D721Med (cell line): ENCODE measurements at regions not wholly inside any gene's neighbourhood (a gene's known extent, or its start where the extent isn't known, plus 50 kb on each side); places are given as distances from the start of the nearest gene placed in this dataset.

Experiments used
- DNase-seq: peaks from one replicate; pipeline ENCODE4 v3.0.0; 2011; ENCODE audit warnings: low spot score; ENCODE audit not compliant: insufficient read length
- FAIRE-seq: peaks from 2 replicates; lab custom pipeline; 2011; peaks lifted over from hg19 to GRCh38; lab: Jason Lieb, UNC
- TF ChIP-seq, protein P1 (sequence below): IDR thresholded peaks from 2 replicates; pipeline ENCODE4 v1.5.1; 2012; ENCODE audit warnings: mild to moderate bottlenecking, control low read depth; ENCODE audit not compliant: insufficient read depth; ENCODE audit errors: missing control alignments

DNA sequence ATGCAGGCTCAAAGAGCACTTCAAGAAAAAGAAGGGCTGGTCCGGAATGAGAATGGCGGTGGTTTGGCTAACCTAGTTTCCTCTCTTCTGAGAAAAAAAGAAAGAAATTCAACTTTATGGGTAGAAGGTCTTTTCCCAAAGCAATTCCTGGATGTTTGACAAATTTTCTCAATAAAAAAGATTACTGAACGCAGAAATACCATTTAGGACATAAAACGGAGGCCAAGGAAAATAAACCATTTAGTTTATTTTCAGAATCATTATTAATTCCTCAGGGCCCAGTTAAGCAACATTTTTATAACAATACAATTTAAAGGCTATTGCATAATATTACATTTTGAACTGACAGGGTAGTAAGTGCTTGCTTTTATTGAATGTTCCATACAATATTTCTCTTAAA lies 284.6 kb upstream of the ANKRD30A start:
- TF ChIP-seq, protein P1, sequence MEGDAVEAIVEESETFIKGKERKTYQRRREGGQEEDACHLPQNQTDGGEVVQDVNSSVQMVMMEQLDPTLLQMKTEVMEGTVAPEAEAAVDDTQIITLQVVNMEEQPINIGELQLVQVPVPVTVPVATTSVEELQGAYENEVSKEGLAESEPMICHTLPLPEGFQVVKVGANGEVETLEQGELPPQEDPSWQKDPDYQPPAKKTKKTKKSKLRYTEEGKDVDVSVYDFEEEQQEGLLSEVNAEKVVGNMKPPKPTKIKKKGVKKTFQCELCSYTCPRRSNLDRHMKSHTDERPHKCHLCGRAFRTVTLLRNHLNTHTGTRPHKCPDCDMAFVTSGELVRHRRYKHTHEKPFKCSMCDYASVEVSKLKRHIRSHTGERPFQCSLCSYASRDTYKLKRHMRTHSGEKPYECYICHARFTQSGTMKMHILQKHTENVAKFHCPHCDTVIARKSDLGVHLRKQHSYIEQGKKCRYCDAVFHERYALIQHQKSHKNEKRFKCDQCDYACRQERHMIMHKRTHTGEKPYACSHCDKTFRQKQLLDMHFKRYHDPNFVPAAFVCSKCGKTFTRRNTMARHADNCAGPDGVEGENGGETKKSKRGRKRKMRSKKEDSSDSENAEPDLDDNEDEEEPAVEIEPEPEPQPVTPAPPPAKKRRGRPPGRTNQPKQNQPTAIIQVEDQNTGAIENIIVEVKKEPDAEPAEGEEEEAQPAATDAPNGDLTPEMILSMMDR = no peak
- DNase-seq (no peak), FAIRE-seq (no peak)

DNA sequence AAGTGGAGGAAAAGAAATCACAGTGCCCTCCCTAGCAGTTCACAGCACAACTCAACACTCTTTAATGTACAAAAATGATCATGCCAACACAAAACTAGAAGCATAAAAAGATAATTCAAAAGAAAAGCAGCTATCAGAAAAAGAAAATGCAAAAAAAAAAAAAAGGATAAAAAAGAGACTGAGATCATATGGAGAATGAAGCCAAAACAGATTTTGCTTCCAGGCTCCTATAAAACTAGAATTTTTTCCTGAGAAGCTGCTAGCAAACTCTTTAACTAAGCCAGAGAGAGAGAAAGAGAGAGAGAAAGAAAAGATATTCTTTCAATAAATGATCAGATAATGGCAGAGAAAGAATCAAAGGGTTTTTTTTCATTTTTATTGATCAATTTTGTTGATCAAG lies 288.0 kb upstream of the ANKRD30A start:
- TF ChIP-seq, protein P1 = no peak
- FAIRE-seq = no peak
- DNase-seq = no peak

DNA sequence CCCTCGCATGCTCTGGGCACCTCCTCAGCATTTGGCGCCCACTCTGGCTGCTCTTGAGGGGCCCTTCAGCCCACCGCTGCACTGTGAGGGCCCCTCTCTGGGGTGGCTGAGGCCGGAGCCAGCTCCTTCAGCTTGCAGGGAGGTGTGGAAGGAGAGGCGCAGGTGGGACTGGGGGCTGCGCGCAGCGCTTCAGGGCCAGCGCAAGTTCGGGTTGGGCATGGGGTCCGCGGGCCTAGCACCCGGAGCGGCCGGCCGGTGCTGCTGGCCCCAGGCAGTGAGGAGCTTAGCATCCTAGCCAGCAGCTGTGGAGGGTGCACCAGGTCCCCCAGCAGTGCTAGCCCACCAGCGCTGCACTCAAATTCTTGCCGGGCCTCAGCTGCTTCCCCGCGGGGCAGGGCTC lies 305.6 kb upstream of the ANKRD30A start:
- no peak for DNase-seq
- TF ChIP-seq, protein P1 = no peak
- FAIRE-seq = no peak

DNA sequence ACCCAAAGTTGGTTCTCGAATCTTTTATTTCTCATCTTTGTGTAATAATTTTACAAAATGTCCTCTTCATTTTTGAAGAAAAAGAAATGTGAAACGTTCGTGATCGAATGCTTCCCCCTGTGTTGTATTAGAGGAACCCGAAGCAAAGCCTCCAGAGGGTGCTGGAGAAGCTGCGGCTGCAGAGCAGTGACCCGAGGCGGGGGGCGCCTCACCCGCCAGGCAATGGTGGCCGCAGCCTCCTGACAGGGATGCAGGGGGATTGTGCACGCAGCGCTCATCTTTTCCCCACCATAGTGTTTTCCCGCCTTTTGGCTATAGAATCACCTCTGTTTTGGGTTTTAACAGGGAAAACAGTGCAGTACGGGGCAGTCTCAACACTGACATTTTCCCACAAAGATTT lies 307.5 kb upstream of the ANKRD30A start:
- no peak for DNase-seq
- FAIRE-seq = no peak
- TF ChIP-seq, protein P1 = no peak

DNA sequence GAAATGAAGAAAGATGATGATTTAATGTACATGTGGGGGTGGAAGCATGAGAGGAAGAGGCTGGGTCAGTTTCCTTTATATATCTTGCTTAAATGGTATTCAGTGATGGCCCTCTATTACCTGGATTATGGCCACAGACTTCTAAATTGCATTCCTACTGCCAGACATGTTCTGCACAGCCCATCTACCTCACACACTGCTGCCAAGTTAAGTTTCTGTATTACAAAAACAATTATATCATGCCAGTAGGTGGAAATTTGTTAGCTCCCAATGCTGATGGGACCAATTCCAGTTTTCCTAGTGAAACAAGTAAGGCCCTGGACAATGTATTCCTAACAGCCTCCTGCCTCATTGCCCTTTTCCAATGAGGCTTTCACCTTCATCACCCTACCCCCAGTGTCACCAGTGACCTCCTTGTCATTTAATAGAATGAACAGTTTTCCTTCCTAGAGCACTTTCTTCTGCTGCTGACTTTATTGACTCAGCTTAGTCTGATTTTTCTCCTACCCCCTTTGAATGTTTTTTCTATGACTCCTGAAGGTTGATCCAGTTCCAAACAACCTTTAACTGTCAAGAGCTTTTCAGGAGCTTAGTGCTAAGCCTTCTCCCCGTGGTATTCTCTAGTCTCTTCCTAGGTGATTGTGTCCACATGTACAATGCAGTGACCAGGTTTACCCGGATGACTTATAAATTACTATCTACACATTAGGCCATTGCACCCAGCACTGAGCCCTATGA lies 316.6 kb upstream of the ANKRD30A start:
- FAIRE-seq (no peak), DNase-seq (no peak)
- TF ChIP-seq, protein P1 = no peak

DNA sequence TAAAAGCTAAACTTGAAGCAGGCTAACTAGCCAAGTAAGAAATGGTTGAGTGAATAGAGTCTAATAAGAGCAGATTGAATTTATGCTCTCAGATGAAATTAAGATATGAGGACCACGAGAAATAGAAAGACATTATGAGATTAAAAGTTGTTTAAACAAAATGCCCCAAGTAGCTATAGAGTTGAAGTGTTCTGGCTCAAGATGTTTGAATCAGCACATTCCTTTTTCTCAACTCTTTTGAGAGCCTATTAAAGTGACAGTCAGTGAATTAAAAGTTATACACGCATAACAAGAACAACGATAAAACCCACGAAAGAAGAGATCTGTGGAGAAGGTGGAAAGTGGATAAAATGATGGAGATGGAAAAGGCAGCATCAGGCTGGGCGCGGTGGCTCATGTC lies 322.2 kb upstream of the ANKRD30A start:
- FAIRE-seq = no peak
- TF ChIP-seq, protein P1 = no peak

DNA sequence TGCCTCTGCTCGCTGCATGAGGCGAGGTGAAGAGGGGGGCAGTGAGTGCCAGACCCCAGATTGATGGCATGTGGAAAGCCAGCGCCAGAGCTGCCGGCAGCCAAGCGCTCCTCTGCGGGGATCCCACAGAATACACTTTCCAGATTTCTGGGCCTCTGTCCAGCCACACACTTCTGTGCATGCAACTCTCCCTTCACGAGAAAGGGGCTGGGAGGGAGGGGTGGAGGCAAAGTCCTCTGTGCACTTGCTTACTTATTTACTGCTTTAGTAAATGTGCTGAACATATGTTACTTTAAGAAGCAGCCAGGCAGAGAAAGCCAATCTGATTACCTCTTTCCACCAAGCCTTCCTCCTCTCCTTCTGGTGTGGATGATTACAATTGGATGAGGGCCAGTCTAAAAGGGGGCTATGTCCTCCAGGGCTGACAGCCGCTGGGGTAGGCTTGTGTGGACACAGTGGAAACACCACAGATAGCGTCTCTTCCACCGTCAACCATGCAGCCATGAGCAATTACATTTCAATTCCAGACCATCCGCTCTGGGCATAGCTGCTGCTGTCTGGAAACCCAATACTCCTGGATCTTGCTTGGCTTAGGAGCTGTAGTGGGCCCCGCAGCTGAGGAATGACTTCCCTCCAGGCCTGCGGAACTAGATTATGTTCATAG lies 322.8 kb upstream of the ANKRD30A start:
- no peak for DNase-seq

More for the DNA sequence above, 322.2 kb upstream of the ANKRD30A start:
- no peak for DNase-seq

More for the DNA sequence above, 322.8 kb upstream of the ANKRD30A start:
- FAIRE-seq = no peak
- TF ChIP-seq, protein P1 = no peak
